Fibroblast of pulmonary artery (primary cell): ENCODE measurements at regions not wholly inside any gene's neighbourhood (a gene's known extent, or its start where the extent isn't known, plus 50 kb on each side); places are given as distances from the start of the nearest gene placed in this dataset.
A peak's percentile ranks its signal among the peaks of the same experiment; 100 is the strongest.

Experiments used
- DNase-seq: peaks from one replicate; pipeline ENCODE4 v3.0.0-alpha.2; 2010; ENCODE audit warnings: low read depth
- H3K4me3 ChIP-seq: replicated peaks from 2 replicates; pipeline ENCODE4 v1.5.1; 2011; ENCODE audit warnings: low read depth, mild to moderate bottlenecking, control low read depth, low read length, moderate library complexity
- CTCF ChIP-seq: IDR thresholded peaks from 2 replicates; pipeline ENCODE4 v1.5.1; 2011; ENCODE audit warnings: mild to moderate bottlenecking, control low read depth, low read length, inconsistent platforms; ENCODE audit errors: missing control alignments

- peak; percentile 48 for DNase-seq
- TF ChIP-seq CTCF: no peak
- no peak overlapping the region for H3K4me3 ChIP-seq
Observed at GRCh38 chrX:134721766-134722532, 63.7 kb upstream of the PLAC1 start.

GRCh38 chrX:134718966-134719317 lies 60.7 kb upstream of the PLAC1 start:
- DNase-seq: peak; percentile 66
- H3K4me3 ChIP-seq: no peak overlapping the region
- TF ChIP-seq CTCF: no peak

- no peak for TF ChIP-seq CTCF
- peak; percentile 94 for DNase-seq
- no peak overlapping the region for H3K4me3 ChIP-seq
Observed at GRCh38 chrX:134718105-134718965, 60.1 kb upstream of the PLAC1 start.

GRCh38 chrX:134717698-134718097 lies 59.4 kb upstream of the PLAC1 start:
- no peak overlapping the region for H3K4me3 ChIP-seq
- no peak for TF ChIP-seq CTCF
- no peak for DNase-seq

- no peak for DNase-seq
- H3K4me3 ChIP-seq: no peak overlapping the region
- TF ChIP-seq CTCF: no peak
Observed at GRCh38 chrX:134716620-134717012, 58.3 kb upstream of the PLAC1 start.

GRCh38 chrX:134715930-134716619 lies 57.8 kb upstream of the PLAC1 start:
- no peak for TF ChIP-seq CTCF
- DNase-seq: no peak
- no peak overlapping the region for H3K4me3 ChIP-seq
